ENCODE measurements at regions not wholly inside any gene's neighbourhood (a gene's known extent, or its start where the extent isn't known, plus 50 kb on each side); places are given as distances from the start of the nearest gene placed in this dataset.

GRCh38 chr13:66113882-66114526, 1116.1 kb downstream of the PCDH9 start:
- Histone ChIP-seq H3K79me1 (ENCODE audit: insufficient read depth, low read depth, low read length, poor library complexity, severe bottlenecking) (no peaks in the 10 kb centered on the region), H2BK12ac (ENCODE audit: insufficient read length, low read depth, low read length) (no peak overlapping the region), H3K23me2 (ENCODE audit: insufficient read length, low read depth, low read length, poor library complexity, severe bottlenecking) (no peaks in the 10 kb centered on the region), H4K5ac (ENCODE audit: insufficient read length, low read depth, low read length) (no peak overlapping the region), H3K9me3 (ENCODE audit: control insufficient read depth, low read depth, low read length) (no peaks in the 10 kb centered on the region), H3K4ac (ENCODE audit: low read depth, low read length) (no peak overlapping the region), H3K4me1 (ENCODE audit: insufficient read depth, low read length) (no peaks in the 10 kb centered on the region), H4K8ac (replicated peaks; ENCODE audit: insufficient read length, low read depth, low read length) (no peak overlapping the region), H2BK5ac (ENCODE audit: insufficient read length, low read length) (no peak overlapping the region), H2BK15ac (ENCODE audit: low read depth, low read length) (no peak overlapping the region), H2AK5ac (ENCODE audit: insufficient read length, low read length) (no peak overlapping the region), H4K91ac (ENCODE audit: insufficient read length, low read depth, low read length) (no peak overlapping the region), H3K27ac (ENCODE audit: insufficient read length, low read depth, low read length) (no peak overlapping the region), H3T11ph (ENCODE audit: low read length) (no peak overlapping the region), H3K27me3 (ENCODE audit: insufficient read depth, low read length) (no peaks in the 10 kb centered on the region), H3K23ac (ENCODE audit: insufficient read length, low read depth, low read length) (no peak overlapping the region), H2BK120ac (ENCODE audit: low read depth, low read length, poor library complexity, severe bottlenecking) (no peak overlapping the region), H3K4me2 (ENCODE audit: insufficient read depth, insufficient read length, low read length) (no peak overlapping the region), H2AFZ (ENCODE audit: low read length) (no peak overlapping the region), H3K79me2 (ENCODE audit: insufficient read depth, low read length) (no peaks in the 10 kb centered on the region), H3K9ac (ENCODE audit: extremely low read depth, insufficient read length, low read length) (no peak overlapping the region), H3K14ac (ENCODE audit: insufficient read depth, low read length) (no peak overlapping the region), H3K18ac (ENCODE audit: insufficient read length, low read depth, low read length) (no peak overlapping the region), H3K56ac (ENCODE audit: insufficient read length, low read depth, low read length) (no peak overlapping the region), H2BK20ac (ENCODE audit: low read depth, low read length, poor library complexity, severe bottlenecking) (no peak overlapping the region), H4K20me1 (ENCODE audit: control insufficient read depth, insufficient read depth, insufficient read length) (no peaks in the 10 kb centered on the region)
- Mint-ChIP-seq H3K4me3 (no peak overlapping the region), H3K36me3 (ENCODE audit: insufficient read depth in 1 of 3, low read depth in 3 of 3) (no peaks in the 10 kb centered on the region), H3K27me3 (ENCODE audit: low read depth) (peaks cover 2% of the 10 kb centered on the region), H3K9me3 (no peaks in the 10 kb centered on the region), H3K27ac (no peak overlapping the region), H3K4me1 (no peaks in the 10 kb centered on the region)
- no peak for TF ChIP-seq CTCF (conservative IDR thresholded peaks at IDR 0.05)
- no CpG with 5 or more reads among the region's 5 CpGs for WGBS (ENCODE audit: extremely low coverage, insufficient read length, low lambda C conversion rate)
- DNase-seq = no peak
